ENCODE measurements at regions not wholly inside any gene's neighbourhood (a gene's known extent, or its start where the extent isn't known, plus 50 kb on each side); places are given as distances from the start of the nearest gene placed in this dataset.

DNA sequence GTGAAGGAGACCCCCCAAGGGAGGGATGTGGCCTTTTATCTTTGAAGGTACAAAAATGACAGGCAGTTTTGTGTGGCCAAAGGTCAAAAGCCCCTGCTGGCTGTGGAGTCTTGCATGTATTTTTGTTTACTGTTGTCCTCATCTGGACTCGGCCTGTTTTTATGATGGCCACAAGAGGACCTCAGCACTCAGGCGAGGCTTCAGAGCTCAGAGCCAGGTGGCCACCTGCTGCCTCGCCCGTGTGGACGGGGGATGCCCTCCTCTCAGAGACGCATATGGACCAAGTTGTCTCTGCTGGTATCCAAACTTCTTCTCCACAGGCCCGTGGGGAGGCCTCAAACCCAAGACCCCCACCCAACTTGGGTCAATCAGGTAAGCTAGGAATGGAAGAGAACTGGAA, 118.2 kb downstream of the DACT2 start:
- Histone ChIP-seq H3K36me3 (no peaks in the 10 kb centered on the region), H3K27ac (no peak overlapping the region), H3K27me3 (no peaks in the 10 kb centered on the region), H3K9me3 (no peaks in the 10 kb centered on the region), H3K4me3 (no peak overlapping the region), H3K4me1 (peaks cover 0 to 6% (median 0%) of the 10 kb centered on the region in 4 donors)
- no peak for DNase-seq
- WGBS, 2 donors, result 67% methylated on average over 1 to 7 of the region's 7 CpGs
- ATAC-seq (ENCODE audit: low FRiP score in 2 of 2), result no peak
- TF ChIP-seq, protein P1, sequence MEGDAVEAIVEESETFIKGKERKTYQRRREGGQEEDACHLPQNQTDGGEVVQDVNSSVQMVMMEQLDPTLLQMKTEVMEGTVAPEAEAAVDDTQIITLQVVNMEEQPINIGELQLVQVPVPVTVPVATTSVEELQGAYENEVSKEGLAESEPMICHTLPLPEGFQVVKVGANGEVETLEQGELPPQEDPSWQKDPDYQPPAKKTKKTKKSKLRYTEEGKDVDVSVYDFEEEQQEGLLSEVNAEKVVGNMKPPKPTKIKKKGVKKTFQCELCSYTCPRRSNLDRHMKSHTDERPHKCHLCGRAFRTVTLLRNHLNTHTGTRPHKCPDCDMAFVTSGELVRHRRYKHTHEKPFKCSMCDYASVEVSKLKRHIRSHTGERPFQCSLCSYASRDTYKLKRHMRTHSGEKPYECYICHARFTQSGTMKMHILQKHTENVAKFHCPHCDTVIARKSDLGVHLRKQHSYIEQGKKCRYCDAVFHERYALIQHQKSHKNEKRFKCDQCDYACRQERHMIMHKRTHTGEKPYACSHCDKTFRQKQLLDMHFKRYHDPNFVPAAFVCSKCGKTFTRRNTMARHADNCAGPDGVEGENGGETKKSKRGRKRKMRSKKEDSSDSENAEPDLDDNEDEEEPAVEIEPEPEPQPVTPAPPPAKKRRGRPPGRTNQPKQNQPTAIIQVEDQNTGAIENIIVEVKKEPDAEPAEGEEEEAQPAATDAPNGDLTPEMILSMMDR (IDR thresholded peaks at IDR 0.05), result no peak
- TF ChIP-seq POLR2AphosphoS5 (IDR thresholded peaks at IDR 0.05), result no peak
- no peak for TF ChIP-seq POLR2A (IDR thresholded peaks at IDR 0.05)
- no peak for TF ChIP-seq EP300 (IDR thresholded peaks at IDR 0.05)

DNA sequence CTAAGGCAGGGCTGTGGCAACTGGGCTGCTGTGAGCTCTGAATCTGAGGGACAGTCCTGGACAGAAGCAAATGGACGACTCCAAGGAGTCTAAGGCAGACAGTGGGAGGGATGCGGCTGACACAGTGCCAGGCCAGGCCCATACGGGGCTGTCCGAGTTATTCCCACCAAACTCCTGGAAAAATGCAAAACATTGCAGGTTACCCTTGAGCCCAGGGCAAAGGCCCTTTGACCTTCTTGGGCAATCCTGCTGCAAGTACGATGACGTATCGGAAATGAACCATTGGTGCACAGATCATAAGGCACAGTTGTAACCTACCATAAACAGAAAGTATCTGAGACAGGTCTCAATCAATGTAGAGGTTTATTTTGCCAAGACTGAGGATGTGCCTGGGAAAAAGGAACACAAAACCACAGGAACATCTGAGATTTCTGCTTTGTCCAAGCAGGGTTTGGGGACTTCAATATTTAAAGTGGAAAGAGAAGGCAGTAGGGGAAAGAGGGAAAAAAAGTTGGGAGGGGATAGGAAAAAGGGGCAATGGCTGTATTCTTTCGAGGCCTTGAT, 118.9 kb downstream of the DACT2 start:
- Histone ChIP-seq H3K27me3 (no peaks in the 10 kb centered on the region), H3K27ac (no peak overlapping the region), H3K36me3 (no peaks in the 10 kb centered on the region), H3K4me3 (no peak overlapping the region), H3K4me1 (peaks cover 0 to 12% (median 2%) of the 10 kb centered on the region in 4 donors), H3K9me3 (no peaks in the 10 kb centered on the region)
- WGBS, 2 donors, result 86 to 93% methylated on average over 8 of the region's 8 CpGs
- TF ChIP-seq POLR2A (IDR thresholded peaks at IDR 0.05), result no peak
- TF ChIP-seq EP300 (IDR thresholded peaks at IDR 0.05), result no peak
- TF ChIP-seq, protein P1 (IDR thresholded peaks at IDR 0.05), result no peak
- TF ChIP-seq POLR2AphosphoS5 (IDR thresholded peaks at IDR 0.05), result no peak
- no peak for DNase-seq
- no peak for ATAC-seq (ENCODE audit: low FRiP score in 2 of 2)

DNA sequence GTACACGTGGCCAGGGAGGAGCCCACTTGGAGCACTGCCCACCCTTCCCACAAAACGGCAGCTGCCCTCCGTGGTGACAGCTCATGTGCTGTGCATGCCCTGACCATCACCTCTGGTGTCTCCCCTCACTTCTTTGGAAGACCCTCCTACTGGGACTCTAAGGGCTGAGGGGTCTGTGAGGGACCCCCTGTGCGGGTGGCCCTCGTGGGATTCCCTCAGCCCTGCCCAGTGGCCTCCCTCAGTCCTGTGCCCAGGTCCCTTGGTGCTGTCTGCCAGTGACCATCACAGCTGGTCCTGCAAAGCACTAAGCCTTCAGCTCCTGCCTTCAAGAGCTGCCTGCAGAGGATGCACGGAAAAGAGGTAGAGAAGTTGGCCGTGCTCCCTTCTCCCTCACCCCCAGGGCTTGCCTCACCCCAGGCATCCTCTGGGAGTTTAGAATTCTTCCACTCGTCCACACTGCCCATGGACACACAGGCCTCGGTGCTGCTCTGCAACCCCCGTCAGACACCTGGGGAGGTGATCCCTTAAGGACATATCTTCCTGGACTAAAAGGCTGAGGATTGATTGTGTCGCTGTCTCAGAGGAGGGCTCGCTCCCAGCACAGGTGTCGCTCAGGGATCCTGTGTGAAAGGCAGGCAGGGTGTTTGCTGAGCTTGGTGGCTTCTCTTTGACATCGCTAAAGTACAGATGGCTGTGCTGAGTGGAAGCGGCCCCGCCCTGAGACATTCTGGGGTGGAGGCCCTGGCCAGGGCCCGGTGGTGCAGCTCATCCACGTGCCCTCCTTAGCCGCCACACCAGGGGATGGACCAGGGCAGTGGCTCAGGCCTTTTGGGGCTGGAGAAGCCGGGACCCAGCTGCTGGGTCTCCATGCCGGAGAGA, 119.5 kb upstream of the FRMD1 start:
- TF ChIP-seq EP300 (IDR thresholded peaks at IDR 0.05), result no peak
- Histone ChIP-seq H3K9me3 (no peaks in the 10 kb centered on the region), H3K4me1 (peaks cover 0 to 17% (median 6%) of the 10 kb centered on the region in 4 donors), H3K27me3 (no peaks in the 10 kb centered on the region), H3K36me3 (no peaks in the 10 kb centered on the region), H3K27ac (no peak overlapping the region), H3K4me3 (no peak overlapping the region)
- no peak for ATAC-seq (ENCODE audit: low FRiP score in 2 of 2)
- 85 to 96% methylated on average over 9 to 21 of the region's 21 CpGs for WGBS, 2 donors
- peak; percentile 13 to 69 for DNase-seq

DNA sequence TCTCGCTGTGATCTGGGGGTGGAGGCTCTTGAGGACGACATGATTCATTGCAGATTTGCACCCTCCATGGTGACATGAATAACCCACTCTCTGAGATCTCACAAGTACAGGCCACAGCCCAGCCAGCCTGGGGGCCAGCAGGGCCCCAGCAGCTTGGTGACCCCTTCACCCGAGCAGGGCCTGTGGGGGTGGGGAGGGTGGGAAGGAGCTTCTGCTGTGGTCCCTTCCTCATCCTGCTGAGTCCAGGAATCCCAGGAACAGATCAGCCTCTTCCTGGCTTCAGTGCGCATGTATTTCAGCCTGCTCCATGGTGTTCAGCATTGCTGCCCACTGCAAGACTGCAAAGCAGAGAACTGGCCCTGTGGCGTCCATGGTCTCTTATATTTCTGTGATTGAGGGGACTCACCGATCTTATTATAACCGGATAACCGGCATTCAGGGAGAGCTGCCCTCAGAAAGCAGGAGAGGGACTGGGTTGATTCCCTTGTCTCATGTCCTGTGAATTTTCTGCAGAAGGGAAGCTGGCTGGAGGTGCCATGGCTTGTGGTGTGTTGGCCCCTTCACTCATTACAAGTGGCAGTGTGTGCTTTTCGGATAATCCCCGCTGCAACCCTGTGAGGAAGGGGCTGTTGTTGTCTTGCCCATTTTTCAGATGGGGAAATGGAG, 118.8 kb upstream of the FRMD1 start:
- no peaks in the 10 kb centered on the region for H3K9me3 ChIP-seq
- H3K4me3 ChIP-seq, result no peak overlapping the region
- peak in 1 of 2 donors; percentile 10 for DNase-seq
- H3K27ac ChIP-seq, result no peak overlapping the region
- H3K4me1 ChIP-seq, result peaks cover 0 to 17% (median 6%) of the 10 kb centered on the region in 4 donors
- TF ChIP-seq POLR2A (IDR thresholded peaks at IDR 0.05) (no peak), EP300 (IDR thresholded peaks at IDR 0.05) (no peak), POLR2AphosphoS5 (IDR thresholded peaks at IDR 0.05) (no peak)
- TF ChIP-seq, protein P1 (IDR thresholded peaks at IDR 0.05), result no peak
- ATAC-seq (ENCODE audit: low FRiP score in 2 of 2), result no peak
- no peaks in the 10 kb centered on the region for H3K36me3 ChIP-seq
- no peaks in the 10 kb centered on the region for H3K27me3 ChIP-seq
- WGBS, 2 donors, result 77 to 97% methylated on average over 6 to 9 of the region's 10 CpGs
